PC-9 (cell line): ENCODE measurements at regions not wholly inside any gene's neighbourhood (a gene's known extent, or its start where the extent isn't known, plus 50 kb on each side); places are given as distances from the start of the nearest gene placed in this dataset.

Source experiments
- CTCF ChIP-seq: fragments of 200-600 bp; sonication (generic); conservative IDR thresholded peaks from 2 replicates; pipeline ENCODE4 v1.6.1; 2017; ENCODE audit warnings: mixed run types, antibody characterized with exemption, mild to moderate bottlenecking, moderate library complexity
- EZH2 ChIP-seq: fragments of 200-600 bp; sonication (generic); IDR thresholded peaks from 2 replicates; pipeline ENCODE4 v1.8.0; 2017; ENCODE audit warnings: antibody characterized with exemption, low read depth

DNA sequence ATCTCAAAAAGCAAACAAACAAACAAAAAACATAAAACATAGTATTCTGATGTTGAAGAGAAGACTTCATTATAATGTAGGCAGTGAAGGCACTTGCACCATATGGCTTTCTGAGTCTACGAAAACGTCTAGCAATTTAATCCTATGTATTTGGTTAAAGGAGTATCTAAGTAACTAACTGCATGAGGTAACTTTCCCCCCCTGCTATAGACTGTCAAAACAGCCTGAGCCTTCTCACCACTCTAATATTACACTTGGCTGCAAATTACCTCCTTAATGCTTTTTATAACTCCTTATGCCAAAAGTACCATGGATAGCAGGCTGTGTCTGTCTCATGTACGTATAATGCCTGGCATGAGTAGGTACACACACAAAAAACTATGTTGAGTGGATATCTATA lies 607.6 kb upstream of the FLRT2 start:
- TF ChIP-seq CTCF: no peak
- TF ChIP-seq EZH2: no peak
